ENCODE measurements at regions not wholly inside any gene's neighbourhood (a gene's known extent, or its start where the extent isn't known, plus 50 kb on each side); places are given as distances from the start of the nearest gene placed in this dataset.

DNA sequence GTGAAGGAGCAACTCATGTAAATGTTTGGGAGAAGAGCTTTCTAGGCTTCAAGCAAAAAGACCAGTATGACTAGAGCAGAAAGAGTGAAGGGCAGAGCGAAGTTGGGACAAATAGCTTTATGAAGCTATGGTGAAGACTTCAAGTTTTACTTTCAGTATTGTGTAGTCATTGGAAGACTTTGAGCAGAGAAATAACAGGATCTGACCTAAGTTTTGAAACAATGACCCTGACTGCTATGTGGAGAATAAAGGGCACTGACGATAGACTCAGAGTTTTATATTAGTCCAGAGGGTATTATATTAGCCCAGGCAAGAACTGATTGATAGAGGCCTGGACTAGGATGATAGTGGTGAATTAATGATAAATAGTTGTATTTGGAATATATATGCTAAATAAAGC lies 187.3 kb downstream of the KTN1 start:
- TF ChIP-seq, protein P1, sequence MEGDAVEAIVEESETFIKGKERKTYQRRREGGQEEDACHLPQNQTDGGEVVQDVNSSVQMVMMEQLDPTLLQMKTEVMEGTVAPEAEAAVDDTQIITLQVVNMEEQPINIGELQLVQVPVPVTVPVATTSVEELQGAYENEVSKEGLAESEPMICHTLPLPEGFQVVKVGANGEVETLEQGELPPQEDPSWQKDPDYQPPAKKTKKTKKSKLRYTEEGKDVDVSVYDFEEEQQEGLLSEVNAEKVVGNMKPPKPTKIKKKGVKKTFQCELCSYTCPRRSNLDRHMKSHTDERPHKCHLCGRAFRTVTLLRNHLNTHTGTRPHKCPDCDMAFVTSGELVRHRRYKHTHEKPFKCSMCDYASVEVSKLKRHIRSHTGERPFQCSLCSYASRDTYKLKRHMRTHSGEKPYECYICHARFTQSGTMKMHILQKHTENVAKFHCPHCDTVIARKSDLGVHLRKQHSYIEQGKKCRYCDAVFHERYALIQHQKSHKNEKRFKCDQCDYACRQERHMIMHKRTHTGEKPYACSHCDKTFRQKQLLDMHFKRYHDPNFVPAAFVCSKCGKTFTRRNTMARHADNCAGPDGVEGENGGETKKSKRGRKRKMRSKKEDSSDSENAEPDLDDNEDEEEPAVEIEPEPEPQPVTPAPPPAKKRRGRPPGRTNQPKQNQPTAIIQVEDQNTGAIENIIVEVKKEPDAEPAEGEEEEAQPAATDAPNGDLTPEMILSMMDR (IDR thresholded peaks at IDR 0.05) = no peak
- no peak for TF ChIP-seq POLR2A (IDR thresholded peaks at IDR 0.05)

All from thyroid gland (tissue), 4 donors.